Tibial nerve (tissue), 4 donors: ENCODE measurements at regions not wholly inside any gene's neighbourhood (a gene's known extent, or its start where the extent isn't known, plus 50 kb on each side); places are given as distances from the start of the nearest gene placed in this dataset.
"Not testable (repeated sequence)": the region's sequence is repeated elsewhere in the genome, so short reads cannot be mapped to it uniquely, and the experiment has no call there.

Experiments used
- CTCF ChIP-seq, 5 experiments: fragments of 200-600 bp in 3 of 5; fragments of 450-650 bp in 2 of 5; sonication (generic) in 3 of 5; IDR thresholded peaks; one replicate each; pipeline ENCODE4 v1.5.1; 2016 to 2019; ENCODE audit warnings: antibody characterized with exemption in 5 of 5, mild to moderate bottlenecking in 3 of 5, moderate library complexity in 2 of 5
- EP300 ChIP-seq, 2 donors: sonication (generic); formaldehyde crosslinking; IDR thresholded peaks; one replicate each; pipeline ENCODE4 v1.6.1; 2017; ENCODE audit warnings: antibody characterized with exemption in 2 of 2, mild to moderate bottlenecking in 1 of 2
- POLR2A ChIP-seq, 2 donors: fragments of 450-650 bp; IDR thresholded peaks; one replicate each; pipeline ENCODE4 v1.6.1; 2017; ENCODE audit warnings: antibody characterized with exemption in 2 of 2, mild to moderate bottlenecking in 2 of 2, moderate library complexity in 2 of 2

GRCh38 chr1:96604620-96605019 lies 117.0 kb upstream of the PTBP2 start:
- not testable (repeated sequence) for TF ChIP-seq CTCF, EP300, POLR2A (IDR thresholded peaks at IDR 0.05)
